ENCODE measurements at regions not wholly inside any gene's neighbourhood (a gene's known extent, or its start where the extent isn't known, plus 50 kb on each side); places are given as distances from the start of the nearest gene placed in this dataset.

DNA sequence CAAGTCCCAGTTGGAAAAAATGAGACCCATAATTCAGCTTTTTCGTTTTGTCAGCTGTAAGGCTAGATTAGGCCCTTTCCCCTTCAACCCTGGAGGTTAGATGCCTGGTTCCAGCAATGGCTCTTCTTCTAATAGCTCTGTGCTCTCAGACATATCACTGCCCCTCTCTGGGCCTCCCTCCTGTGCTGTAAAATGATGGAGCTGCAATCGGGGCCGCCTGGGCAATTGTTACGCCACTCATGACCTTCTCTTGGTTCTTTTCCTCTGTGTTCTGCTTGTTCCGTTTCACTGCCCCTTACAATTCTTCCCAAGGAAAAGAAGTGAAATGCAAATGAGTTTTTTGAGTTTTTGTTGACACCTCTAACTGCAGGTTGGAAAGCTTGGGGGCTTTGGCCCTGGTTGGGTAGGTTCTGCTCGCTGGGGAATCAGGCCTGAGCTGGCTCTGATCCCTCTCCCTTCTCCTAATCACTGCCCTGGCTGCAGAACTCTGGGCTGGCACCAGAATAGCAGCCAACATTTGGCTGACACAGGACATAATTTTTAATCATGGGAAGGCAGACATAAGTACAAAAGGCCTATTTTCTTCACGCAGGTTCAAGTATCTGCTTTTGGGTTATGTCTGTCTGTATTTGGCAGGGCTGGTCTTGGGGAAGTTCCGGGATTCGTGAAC, 110.9 kb downstream of the FOXD1 start:
- DNase-seq, result no peak

GRCh38 chr5:73336366-73336765, 112.2 kb downstream of the FOXD1 start:
- no peak for DNase-seq

DNA sequence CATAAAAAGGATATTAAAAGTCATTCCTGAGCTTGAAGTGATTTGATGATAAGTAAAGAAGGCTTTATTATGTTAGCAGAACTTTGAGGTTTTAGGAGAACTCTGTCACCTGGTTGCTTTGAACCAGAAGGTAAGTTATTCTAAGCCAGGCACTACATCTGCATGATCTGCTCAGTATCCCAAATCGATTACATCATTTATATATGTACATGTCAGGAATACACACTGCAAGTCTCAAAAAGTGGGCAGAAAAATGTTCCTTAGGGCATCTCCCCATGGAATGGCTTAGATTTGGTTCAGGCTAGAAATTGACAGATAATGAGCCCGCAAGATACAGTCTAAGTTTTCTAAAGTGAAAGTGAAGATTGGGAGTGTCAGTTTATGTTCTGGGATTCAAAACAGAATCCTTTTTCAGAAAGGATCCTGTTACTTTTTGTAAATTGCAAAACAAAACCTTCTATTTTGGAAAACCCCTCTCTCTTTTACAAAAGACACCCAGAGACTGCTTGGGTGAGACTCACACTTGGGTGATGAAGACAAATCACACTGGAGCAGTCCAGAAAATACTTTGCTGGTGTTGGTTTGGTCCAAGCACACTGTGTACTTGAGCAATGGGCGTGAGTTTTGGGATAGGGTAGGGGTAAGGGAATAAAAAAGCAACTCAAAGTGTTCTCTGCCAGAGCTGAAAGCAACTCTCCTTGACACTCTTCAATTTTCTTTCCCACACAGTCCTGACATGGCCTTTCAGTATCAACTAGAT, 114.5 kb downstream of the FOXD1 start:
- no peak for DNase-seq

- DNase-seq, result no peak
Observed at GRCh38 chr5:73330613-73331012, 118.0 kb downstream of the FOXD1 start.

GRCh38 chr5:73328640-73329039, 119.9 kb downstream of the FOXD1 start:
- DNase-seq, result no peak

GRCh38 chr5:73327908-73328455, 120.6 kb downstream of the FOXD1 start:
- no peak for DNase-seq

GRCh38 chr5:73325546-73325945, 123.0 kb downstream of the FOXD1 start:
- no peak for DNase-seq

GRCh38 chr5:73323466-73323865, 125.1 kb downstream of the FOXD1 start:
- no peak for DNase-seq

- DNase-seq, result no peak
Observed at GRCh38 chr5:73322437-73323076, 126.0 kb downstream of the FOXD1 start.

GRCh38 chr5:73321757-73322436, 126.7 kb downstream of the FOXD1 start:
- DNase-seq, result no peak

DNA sequence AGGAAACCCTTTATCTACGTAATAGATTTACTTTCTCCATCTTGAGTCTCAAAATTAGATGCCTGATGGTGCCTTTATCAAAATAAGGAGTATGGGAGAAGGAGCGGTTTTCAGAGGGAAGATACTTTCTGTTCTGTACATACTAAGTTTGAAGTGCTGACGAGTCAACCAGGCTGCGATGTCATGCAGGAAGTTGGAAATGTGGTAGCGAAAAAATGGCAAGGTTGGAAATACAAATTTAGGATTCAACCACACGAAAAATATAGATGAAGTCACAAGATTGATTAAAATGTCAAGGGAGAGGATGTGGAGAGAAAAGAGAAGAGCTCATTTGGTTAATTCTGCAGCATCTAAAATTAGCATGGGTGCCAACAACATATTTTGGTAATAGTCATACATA, 129.5 kb downstream of the FOXD1 start:
- DNase-seq, result no peak

- DNase-seq, result no peak
Observed at GRCh38 chr5:73318308-73318719, 130.3 kb downstream of the FOXD1 start.

- DNase-seq, result no peak
Observed at GRCh38 chr5:73317523-73317922, 131.1 kb downstream of the FOXD1 start.

GRCh38 chr5:73314395-73315257, 134.0 kb downstream of the FOXD1 start:
- no peak for DNase-seq

DNA sequence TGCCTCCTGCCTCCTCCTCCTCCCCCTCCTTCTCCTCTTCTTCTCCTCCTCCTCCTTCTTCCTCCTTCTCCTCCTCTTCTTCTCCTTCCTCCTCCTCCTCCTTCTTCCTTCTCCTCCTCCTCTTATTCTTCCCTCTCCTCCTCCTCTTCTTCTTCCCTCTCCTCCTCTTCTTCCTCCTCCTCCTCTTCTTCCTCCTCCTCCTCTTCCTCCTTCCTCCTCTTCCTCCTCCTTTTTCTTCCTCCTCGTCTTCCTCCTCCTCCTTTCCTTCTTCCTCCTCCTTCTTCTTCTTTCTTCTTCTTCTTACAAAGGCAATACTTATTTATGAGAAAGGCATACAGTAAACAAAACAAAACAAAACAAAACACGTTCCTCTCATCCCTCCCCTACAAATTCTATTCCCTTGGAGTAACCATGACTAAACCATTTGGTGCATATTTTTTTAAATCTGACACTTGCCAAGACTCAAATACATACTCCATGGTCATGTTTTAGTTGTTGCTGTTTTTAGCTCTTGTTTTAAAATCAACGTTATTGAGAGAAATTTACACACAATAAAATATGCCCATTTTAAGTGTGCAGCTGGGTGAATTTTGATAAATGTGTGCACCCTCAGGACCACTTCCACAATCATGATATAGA, 135.6 kb downstream of the FOXD1 start:
- no peak for DNase-seq

GRCh38 chr5:73312146-73312871, 136.3 kb downstream of the FOXD1 start:
- peak; percentile 60 for DNase-seq

- DNase-seq, result no peak
Observed at GRCh38 chr5:73311291-73312110, 137.1 kb downstream of the FOXD1 start.

DNA sequence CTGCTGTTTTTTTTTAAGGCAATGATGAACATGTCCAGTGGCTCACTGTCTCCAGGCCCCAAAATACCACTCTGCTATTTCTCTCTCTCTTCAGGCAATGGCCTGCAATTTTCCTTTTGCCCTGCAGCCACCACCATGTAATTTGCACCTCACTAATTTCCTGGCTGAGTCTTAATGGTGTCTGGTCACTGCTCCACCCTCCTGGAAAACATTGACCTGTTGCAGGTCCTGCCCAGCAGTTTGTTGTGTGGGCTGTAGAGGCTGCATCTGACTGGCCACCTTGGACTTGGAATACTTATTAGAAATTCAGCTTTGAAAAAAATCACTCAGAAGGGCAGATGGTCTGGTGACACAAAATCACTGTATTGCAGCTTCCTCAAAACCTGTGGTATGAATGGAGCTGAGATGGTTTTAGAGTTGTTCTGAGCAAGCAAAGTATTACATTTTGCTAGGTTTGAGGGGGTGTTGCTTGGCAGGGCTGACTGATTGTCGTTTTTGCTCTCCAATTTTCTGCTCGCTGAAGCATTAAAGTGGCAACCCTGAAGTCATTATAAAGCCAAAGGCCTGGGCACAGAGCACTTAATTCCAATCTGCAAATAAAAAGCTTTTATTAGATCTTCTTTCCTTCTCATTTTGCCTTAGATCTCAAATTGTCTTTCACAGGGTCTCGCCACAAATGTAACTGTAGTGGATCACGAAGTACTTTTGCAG, 134.8 kb downstream of the TMEM174 start:
- DNase-seq, result no peak

- no peak for DNase-seq
Observed at GRCh38 chr5:73306741-73307275, 133.8 kb downstream of the TMEM174 start.

Measured in hematopoietic multipotent progenitor cell treated with erythropoietin and hydrocortisone succinate and interleukin-3 and kit ligand, for 6 days (in vitro differentiated cells).